Cardiac fibroblast (primary cell): ENCODE measurements at regions not wholly inside any gene's neighbourhood (a gene's known extent, or its start where the extent isn't known, plus 50 kb on each side); places are given as distances from the start of the nearest gene placed in this dataset.

Source experiments
- DNase-seq, 2 donors: peaks; one replicate each; pipeline versions ENCODE4 v3.0.0 to v3.0.0-alpha.2; 2010; ENCODE audit warnings: low read depth in 2 of 2
- H3K4me3 ChIP-seq, 2 donors: replicated peaks in 1 of 2; 1 replicate in 1 of 2; 2 replicates in 1 of 2; pipeline ENCODE4 v1.5.1; 2011; ENCODE audit warnings: low read depth in 2 of 2, low read length in 2 of 2, mild to moderate bottlenecking in 2 of 2, moderate library complexity in 1 of 2
- CTCF ChIP-seq: IDR thresholded peaks from one replicate; pipeline ENCODE4 v1.5.1; 2011; ENCODE audit warnings: low read depth, mild to moderate bottlenecking, low read length, inconsistent platforms

DNA sequence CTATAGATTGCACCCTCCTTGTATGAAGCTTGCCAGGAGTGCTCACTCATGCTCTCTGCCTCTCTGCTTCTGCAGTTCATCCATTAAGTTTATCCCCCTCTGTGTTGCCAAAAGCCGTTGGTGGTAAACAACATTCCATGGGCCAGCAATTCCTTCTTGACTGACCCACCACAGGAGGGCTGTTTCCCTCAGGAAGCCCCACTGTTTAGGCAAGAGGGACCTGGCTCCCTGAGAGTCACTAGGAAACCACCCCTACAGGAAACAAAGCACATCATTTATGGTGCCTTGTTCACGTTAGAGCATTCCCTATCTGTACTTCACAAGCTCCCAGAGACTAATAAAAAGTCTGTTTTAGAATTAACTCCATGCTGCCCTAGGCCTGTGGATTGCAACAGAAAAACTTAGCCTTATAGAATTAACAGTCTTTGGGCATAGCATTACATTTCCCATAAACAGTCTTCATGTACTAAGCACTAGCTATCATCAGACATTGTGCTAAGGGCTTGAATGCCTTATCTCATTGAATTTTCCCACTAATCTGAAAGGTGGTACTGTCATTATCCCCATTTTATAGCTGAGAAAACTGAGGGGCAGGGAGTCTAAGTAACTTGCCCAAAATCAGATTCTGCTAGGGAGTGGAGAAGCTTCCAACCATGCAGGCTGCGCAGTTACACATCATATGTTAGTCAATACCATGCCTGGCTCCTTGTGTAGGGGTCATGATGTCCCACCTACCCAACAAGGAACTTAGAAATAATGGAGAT is 149.9 kb downstream of the SHQ1 start:
- H3K4me3 ChIP-seq = no peak overlapping the region
- no peak for TF ChIP-seq CTCF
- DNase-seq = no peak

GRCh38 chr3:72697717-72698116 is 150.5 kb downstream of the SHQ1 start:
- TF ChIP-seq CTCF = no peak
- no peak for DNase-seq
- no peak overlapping the region for H3K4me3 ChIP-seq

- DNase-seq = no peak
- no peak overlapping the region for H3K4me3 ChIP-seq
- TF ChIP-seq CTCF = no peak
These were observed 151.4 kb downstream of the SHQ1 start for GRCh38 chr3:72696815-72697214.

DNA sequence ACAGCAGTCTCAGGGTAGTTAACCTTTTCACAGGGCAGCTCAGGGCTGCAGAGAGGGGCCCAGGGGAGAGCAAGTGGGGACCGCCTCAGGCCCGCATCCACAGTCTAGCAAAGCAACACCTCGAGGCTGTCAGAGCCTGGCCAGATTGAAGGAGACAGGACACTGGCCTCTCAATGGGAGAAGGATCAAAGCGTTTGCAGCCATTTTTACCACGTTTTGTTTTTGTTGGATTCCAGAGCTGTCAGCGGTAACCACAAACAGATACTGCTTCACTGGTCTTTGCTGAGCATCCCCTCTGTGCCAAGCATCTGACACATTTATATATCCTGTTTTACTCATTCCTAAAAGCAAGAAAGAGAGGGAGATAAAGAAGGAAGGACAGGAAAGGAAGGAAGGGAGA is 153.8 kb downstream of the SHQ1 start:
- peak; percentile 8 to 77 for DNase-seq
- no peak for TF ChIP-seq CTCF
- H3K4me3 ChIP-seq = no peak overlapping the region

DNA sequence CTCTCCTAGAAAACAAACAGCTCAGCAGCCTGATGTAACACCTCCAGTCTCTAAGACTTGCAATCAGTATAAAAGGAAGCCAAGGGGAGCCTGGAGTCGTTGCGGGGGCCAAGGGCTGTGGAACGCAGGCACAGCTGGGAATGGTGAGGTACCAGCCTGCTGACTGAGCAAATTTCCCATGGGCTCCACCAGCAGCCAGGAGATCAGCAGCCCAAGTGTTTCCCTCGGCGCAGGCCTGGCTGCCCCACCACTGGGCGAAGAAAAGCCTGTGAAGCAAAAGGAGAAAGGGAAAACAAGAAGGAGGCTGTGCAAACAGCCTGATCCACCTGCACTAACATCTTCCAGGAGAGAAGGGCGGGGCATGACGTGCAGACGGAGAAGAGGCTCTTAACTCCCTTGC is 155.3 kb downstream of the SHQ1 start:
- H3K4me3 ChIP-seq = no peak overlapping the region
- TF ChIP-seq CTCF = no peak
- no peak for DNase-seq

DNA sequence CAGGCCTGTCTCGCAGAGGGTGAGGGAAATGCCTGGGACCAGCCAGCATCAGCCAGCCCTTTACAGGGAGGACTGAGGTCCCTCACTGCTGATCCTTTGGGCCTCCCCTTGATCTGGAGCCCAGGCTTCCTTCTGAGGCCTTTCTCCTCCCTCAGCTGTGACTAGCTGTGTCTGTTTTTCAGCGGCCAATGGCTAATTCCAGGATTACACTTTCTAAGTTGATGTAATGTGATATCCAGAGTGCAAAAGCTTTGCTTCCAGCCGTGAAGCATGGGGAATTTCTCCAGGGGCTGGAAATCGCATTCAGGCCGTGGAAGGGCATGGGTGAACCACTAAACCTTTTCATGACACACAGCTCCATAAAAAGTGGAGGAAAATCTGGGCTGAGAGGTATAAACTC is 157.6 kb downstream of the SHQ1 start:
- H3K4me3 ChIP-seq = no peak overlapping the region
- TF ChIP-seq CTCF = no peak
- no peak for DNase-seq

- TF ChIP-seq CTCF = no peak
- no peak for DNase-seq
- H3K4me3 ChIP-seq = no peak overlapping the region
These were observed 165.3 kb downstream of the SHQ1 start for GRCh38 chr3:72682936-72683452.
